ENCODE measurements at regions not wholly inside any gene's neighbourhood (a gene's known extent, or its start where the extent isn't known, plus 50 kb on each side); places are given as distances from the start of the nearest gene placed in this dataset.

DNA sequence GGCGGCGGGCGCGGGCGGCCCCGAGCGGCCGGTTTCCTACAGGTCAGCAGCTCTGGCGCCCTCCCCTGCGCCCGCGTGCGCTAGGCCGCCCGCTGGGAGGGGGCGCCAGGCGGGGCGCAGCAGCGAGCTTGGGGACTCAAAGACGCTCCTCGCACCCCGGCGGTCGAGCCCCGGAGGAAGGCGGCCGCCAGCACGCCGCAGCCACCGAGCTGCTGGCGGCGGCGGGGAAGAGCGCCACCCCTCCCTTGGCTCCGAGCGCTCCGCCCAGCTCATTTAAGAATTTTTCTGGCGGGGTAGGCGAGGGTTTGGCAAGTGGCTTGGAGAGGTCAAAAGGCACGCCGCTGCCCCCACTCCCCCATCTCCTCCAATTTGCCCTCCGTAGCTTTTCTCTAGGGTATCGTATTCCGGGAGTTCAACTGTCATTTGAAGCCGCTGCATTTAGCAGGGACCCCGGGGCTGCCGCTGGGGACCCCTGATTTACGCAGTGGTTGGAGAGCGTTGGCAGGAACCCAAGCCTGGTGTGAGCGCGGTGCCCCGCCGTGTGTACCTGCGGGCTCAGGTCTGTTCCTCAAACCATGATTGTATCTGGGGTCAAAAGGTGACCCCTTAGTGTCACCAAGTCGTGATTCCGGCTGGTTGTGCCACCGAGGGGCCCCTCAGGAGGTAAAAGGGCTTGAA is 59.5 kb upstream of the GSE1 start:
- TF ChIP-seq, protein P1, sequence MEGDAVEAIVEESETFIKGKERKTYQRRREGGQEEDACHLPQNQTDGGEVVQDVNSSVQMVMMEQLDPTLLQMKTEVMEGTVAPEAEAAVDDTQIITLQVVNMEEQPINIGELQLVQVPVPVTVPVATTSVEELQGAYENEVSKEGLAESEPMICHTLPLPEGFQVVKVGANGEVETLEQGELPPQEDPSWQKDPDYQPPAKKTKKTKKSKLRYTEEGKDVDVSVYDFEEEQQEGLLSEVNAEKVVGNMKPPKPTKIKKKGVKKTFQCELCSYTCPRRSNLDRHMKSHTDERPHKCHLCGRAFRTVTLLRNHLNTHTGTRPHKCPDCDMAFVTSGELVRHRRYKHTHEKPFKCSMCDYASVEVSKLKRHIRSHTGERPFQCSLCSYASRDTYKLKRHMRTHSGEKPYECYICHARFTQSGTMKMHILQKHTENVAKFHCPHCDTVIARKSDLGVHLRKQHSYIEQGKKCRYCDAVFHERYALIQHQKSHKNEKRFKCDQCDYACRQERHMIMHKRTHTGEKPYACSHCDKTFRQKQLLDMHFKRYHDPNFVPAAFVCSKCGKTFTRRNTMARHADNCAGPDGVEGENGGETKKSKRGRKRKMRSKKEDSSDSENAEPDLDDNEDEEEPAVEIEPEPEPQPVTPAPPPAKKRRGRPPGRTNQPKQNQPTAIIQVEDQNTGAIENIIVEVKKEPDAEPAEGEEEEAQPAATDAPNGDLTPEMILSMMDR (IDR thresholded peaks at IDR 0.05) = peak; percentile 48

DNA sequence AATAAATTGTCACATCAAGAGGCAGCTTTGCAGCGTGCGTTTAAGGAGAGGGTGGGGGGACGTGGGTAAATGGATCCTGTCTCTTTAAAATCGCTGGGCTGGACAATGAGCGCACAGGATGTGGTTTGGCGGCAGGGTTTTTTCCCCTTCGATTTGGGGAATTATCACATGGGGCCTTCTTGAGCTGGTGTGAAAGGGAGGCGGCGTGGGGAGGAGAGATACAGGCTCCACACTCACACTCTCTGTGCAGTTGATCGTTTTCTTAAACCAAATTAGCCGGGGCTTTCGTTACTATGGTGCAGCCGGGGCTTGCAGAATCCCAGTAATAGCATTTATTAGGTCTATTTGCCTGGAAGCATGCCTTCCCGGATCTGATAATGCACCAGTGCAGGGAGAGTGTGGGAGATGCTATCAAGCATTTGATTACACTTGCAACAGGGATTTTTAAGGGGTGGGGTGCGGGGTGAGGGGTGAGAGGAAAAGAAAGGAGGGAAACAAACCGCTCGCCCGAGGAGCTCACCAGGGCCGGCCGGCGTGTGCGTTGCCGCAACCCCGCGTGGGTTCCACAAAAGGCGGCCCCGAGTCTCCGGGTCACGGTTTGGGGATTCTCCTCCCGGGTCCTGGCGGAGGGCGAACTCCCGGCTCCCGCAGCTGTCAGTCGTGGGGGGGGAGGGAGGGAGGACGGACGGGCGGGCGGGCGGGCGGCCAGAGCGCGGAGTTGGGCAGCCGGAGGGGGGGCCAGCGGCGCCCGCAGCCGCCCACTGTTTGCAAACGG is 58.8 kb upstream of the GSE1 start:
- TF ChIP-seq, protein P1 (IDR thresholded peaks at IDR 0.05) = no peak

DNA sequence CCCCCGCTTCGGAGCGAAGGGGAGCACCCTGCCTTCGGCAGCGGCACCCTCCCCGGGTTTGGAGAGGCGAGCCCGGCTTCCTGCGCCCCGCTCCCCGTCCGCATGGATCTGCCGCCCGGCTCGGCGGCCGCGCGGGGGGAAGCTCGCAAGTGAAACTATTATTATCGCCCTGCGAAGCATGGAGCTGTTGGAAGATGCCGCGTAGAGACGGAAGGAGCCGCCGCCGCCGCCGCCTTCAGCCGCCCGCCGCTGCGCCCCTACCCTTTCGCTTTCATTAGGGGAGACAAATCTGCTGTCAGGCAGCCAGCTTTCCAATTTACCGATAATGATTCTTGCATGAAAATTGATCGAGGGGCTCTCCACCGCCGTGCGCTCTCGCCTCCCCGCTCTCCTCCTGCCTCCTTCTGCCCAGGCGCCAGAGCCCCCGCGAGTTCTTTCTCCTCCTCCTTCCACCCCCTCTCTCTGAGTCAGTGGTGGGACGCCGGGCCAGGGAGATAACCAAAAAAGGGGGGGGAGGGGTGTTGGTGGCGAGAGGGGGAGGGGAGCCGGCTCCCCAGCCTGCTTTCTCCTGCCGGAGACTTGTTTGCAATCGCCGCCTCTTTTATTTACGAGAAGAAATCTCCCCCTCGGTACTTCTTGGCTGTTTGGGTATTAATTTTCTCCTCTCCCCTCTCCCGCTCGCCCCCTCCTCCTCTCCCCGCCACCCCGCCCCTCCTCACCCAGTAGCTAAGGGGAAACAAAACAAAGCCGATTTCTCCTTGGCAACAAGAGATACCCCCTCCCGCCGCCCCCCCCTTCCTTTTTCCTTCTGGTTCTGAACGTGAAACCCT is 58.0 kb upstream of the GSE1 start:
- TF ChIP-seq, protein P1 (IDR thresholded peaks at IDR 0.05) = no peak

DNA sequence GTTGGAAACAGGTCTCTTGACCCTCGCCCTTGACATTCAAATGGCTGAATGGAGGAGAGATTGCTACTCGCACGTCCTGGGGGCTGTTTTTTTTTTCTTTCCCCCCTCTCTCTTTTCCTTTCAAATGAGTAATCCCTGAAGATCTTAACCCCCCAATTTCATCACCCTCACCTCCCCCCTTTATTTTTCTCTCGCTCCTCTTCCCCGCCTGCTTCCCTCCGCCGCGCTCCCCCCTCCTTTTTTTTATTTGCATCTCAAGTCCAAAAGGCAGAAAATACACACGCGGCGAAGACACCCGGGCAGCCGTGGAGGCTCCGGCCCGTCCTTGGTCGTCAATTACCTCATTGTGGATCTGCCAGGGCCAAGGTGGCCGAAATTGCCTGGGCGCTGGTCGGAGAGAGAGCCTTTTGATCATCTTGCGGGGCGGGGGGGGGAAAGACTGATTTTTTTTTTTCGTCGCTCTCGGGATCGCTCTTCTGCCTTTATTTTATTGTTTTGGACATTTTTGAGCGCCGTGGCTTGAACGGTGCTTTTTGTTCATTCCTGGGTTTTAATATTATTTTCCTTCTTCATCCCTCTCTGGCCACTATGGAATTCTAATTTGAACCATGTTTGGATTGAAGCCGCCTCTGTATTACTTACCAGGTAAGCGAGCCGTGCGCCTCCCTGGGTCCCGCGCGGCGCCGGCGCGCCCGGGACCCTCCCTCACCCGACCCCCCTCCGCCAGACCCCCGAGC is 57.2 kb upstream of the GSE1 start:
- TF ChIP-seq, protein P1 (IDR thresholded peaks at IDR 0.05) = no peak

DNA sequence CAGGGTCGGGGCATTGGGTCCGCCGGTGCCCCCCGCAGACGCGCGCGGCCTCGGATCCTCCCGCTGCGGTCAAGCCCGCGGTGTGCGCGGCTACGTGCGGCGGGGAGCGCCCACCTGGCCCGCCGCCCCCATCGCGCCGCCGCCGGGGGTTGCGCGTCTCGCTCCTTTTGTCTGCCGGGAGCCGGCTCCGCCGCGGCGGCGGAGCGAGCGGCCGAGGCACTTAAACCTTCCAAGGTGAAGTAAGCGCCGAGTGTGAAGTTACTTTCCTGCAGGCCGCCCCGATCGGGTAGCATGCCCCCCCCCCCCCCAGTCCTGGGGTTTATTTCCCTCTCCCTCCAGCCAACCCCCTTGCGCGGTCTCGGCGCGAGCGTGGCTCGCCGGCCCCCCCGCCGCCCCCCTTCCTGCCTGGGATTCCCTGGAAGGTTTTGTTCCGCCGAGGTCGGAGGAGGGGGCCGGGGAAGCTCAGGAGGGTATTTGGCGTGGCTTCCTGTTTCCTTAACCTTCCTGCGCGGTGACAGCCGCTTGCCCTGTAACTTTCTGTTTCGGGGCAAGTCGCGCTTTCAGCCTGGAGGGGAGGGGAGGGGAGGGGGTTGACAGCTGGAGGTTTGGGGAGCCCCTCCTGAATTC is 56.6 kb upstream of the GSE1 start:
- TF ChIP-seq, protein P1 (IDR thresholded peaks at IDR 0.05) = no peak

DNA sequence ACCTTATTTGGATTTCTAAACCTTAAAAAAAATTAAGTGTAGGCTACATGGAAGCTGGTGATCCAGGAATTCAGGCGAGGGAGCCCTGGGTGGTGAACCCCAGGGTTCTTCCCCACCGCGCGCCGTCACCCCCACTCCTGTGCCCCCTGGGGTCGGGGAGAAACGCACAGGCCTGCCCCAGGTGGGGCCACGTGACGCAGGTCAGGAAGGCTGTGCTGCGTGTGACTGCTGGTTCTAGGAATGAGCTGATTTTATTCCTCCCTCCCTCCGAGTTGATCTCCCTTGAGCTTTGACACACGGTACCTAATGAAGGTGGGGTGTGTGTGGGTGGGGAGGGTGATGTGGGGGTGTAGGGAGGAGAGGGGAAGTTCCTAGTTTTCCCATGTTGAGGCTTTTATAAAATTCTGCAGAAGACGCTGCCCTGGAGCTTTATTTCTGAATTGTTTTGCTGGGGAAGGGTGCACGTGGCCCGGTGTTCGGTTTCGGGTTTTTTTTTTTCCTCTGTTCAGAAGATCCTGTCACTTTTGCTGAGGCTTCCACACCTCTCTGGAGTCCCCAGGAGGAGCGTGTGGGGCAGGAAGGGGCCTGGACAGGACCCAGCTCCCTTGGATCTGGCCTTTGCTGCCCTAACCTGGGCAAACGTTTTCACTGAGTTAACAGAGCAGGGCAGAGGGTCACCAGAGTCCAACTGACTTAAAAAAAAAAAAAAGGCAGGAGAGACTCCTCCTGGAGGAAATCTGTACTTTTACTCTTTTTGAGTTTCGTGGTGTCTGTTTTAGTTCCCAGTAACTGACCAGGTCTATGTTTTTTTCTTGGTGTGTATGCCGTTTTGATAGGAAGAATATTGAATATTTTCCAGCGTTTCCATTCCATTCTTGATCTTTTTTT is 55.8 kb upstream of the GSE1 start:
- TF ChIP-seq, protein P1 (IDR thresholded peaks at IDR 0.05) = no peak

Measured in LNCAP (cell line).